Right ventricle myocardium inferior (tissue), 1 donor: ENCODE measurements at regions not wholly inside any gene's neighbourhood (a gene's known extent, or its start where the extent isn't known, plus 50 kb on each side); places are given as distances from the start of the nearest gene placed in this dataset.
"Not testable (repeated sequence)": the region's sequence is repeated elsewhere in the genome, so short reads cannot be mapped to it uniquely, and the experiment has no call there.

Source experiments
- ATAC-seq: fragments of 200-7000 bp; cut with Tn5 transposase; one replicate; pipeline ENCODE4 v1.9.1; 2020; ENCODE audit warnings: mild to moderate bottlenecking, moderate library complexity
- DNase-seq: peaks from one replicate; pipeline ENCODE4 v3.0.0; 2021; ENCODE audit errors: missing footprints
- intact Hi-C: fragments of 100-400 bp; cut with DNase I; formaldehyde crosslinking; loops from one replicate; pipeline ENCODE4 v1.11.0; 2022
- donor health status: DM: no; HTN: yes; CAD: no; lungs with severe emphysema.

DNA sequence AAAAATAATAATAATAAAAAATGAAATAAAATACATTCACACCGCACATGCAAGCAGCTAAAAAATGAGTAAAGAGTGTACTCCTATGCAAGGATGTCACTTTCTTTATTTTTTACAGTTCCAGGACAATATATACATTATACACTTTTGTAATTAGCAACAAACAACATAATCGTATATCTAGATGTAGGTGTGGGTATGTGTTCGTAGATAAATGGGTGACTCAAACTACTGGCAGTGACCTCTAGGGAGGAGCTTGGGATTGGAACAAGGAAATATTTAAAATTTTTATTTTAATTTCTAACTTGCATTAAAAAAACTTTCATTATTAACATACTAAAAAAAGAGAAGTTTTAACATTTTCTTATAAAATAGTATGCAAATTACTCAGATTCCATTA is 86.1 kb upstream of the MYLIP start:
- intact Hi-C loops, result no loop called here
- ATAC-seq, result no peak
- DNase-seq, result no peak

- DNase-seq (no peak), ATAC-seq (no peak)
- intact Hi-C loops, result no loop called here
These were observed 87.6 kb upstream of the MYLIP start for GRCh38 chr6:16041327-16041726.

- ATAC-seq, result no peak
- intact Hi-C loops, result no loop called here
- DNase-seq, result no peak
These were observed 88.3 kb upstream of the MYLIP start for GRCh38 chr6:16040628-16040974.

- ATAC-seq, intact Hi-C loops, DNase-seq: not testable (repeated sequence)
These were observed 88.8 kb upstream of the MYLIP start for GRCh38 chr6:16039892-16040627.

DNA sequence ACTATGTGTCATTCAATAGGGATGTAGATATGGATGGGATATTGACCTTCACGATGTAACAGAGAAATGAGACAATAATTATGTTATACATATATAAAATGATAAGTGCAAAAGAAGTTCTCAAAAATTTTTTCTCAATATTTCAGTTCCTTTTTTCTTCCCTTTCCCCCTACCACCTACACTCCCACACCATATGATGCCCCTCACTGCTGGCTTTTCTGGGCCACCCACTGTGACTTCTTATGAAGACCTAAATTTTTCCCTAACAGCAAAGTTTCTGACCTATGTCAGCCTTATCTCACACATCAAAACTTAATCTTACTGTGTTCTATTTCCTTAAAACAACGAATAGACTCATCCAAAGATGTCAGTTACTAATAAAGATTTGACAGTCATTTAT is 89.9 kb upstream of the MYLIP start:
- ATAC-seq (no peak), DNase-seq (no peak)
- intact Hi-C loops, result no loop called here

GRCh38 chr6:16035488-16036080 is 93.3 kb upstream of the MYLIP start:
- DNase-seq (no peak), ATAC-seq (no peak)
- intact Hi-C loops, result no loop called here

DNA sequence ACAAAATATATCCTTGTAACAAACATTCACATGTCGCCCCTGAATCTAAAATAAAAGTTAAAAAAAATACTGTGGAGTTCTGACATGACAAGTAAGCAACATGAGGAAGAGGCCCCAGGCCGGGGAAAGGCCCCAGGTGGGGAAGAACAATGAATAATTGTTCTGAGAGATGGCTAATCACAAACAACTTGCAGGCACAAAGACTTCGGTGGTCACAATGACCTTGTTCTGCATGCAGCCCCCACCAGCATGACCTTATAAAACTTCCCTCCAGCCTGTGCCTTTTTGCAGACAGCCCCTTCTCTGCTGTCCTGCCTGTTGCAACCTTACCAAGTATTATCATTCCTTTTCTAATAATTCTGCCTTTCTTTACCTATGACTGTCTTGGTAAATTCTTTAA is 95.7 kb upstream of the MYLIP start:
- ATAC-seq (no peak), DNase-seq (no peak)
- intact Hi-C loops, result no loop called here

- intact Hi-C loops, result no loop called here
- ATAC-seq (no peak), DNase-seq (no peak)
These were observed 97.5 kb upstream of the MYLIP start for GRCh38 chr6:16031278-16031981.

DNA sequence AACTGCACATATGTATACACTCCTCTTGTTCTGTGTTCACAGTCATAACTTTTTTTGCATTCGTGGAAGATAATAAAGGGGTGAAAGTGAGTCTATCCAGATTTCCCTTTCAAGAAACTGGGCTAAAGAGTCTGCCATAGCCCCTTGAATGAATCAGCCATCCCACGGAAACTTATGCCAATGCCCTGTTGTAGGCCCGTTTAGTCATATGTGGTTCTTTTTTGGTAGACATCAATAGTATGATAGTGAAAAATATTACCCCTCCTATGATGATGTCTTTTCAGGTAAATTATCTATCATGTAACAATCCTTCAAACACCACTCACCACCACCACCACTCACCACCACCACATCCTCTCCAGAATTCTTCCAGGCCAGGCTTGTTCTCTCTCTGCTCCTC is 99.9 kb upstream of the MYLIP start:
- ATAC-seq (no peak), DNase-seq (no peak)
- intact Hi-C loops, result no loop called here

DNA sequence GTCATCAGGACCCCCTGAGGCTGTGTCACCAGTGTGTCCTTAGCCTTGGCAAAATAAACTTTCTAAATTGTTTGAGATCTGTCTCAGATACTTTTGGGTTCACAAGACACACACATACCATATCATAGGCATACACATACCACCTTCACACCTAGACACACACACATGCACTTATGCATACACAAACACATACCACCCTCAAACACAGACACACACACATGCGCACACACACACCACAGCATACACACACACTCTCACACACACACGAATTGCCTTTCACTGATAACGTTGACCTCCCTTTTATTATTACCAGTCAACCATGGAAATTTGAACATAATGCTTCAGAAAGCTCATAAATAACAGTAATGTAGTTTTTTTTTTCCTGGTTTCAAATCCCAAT is 108.6 kb upstream of the MYLIP start:
- intact Hi-C loops, result no loop called here
- ATAC-seq (no peak), DNase-seq (no peak)

GRCh38 chr6:16019462-16019861 is 109.4 kb upstream of the MYLIP start:
- DNase-seq (no peak), ATAC-seq (no peak)
- intact Hi-C loops, result no loop called here

DNA sequence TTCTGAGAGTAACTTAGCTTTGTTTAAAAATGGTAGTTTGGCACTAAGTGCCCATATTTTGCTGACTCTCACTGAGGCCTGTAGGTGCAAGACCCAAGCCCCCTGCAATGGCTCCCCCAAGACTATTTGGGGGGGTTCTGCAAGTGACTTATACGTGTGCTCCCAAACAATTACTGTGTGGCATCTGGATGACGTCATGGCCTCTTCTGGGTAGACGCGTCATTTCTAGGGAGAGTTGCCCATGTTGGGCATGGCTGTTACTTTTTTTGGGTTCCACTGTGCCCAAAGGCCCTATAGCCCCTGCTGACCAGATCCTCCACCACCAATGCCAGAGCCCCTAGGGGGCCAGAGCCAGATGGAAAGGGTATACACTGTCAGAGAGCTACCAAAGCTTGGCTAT is 110.3 kb upstream of the MYLIP start:
- ATAC-seq (no peak), DNase-seq (no peak)
- intact Hi-C loops, result no loop called here

DNA sequence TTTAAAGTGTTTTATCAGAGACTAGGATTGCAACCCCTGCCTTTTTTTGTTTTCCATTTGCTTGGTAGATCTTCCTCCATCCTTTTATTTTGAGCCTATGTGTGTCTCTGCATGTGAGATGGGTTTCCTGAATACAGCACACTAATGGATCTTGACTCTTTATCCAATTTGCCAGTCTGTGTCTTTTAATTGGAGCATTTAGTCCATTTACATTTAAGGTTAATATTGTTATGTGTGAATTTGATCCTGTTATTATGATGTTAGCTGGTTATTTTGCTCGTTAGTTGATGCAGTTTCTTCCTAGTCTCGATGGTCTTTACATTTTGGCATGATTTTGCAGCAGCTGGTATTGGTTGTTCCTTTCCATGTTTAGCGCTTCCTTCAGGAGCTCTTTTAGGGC is 114.6 kb upstream of the MYLIP start:
- DNase-seq, intact Hi-C loops, ATAC-seq: not testable (repeated sequence)

DNA sequence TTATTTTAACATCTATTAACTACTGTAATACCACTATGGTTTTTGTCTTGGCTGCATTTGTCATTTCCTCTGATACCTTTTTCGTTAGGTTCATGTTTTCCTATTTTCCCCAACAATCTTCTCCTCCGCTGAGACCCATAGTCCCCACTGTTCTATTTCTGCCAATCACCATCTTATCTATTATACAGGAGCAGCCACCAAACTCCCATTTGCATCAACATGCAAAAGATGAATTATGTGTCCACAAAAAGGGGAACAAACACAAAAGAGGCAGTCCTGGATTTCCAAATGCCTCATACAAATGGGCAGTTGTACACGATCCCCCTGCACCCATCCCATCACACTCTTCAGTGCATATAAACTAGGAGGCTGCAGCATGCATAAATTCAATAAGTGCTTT is 121.7 kb upstream of the MYLIP start:
- intact Hi-C loops, result no loop called here
- ATAC-seq, result no peak
- no peak for DNase-seq

- DNase-seq (no peak), ATAC-seq (no peak)
- intact Hi-C loops, result no loop called here
These were observed 122.2 kb upstream of the MYLIP start for GRCh38 chr6:16006681-16007080.

GRCh38 chr6:16004934-16005679 is 123.8 kb upstream of the MYLIP start:
- ATAC-seq, result no peak
- intact Hi-C loops, result no loop called here
- no peak for DNase-seq

DNA sequence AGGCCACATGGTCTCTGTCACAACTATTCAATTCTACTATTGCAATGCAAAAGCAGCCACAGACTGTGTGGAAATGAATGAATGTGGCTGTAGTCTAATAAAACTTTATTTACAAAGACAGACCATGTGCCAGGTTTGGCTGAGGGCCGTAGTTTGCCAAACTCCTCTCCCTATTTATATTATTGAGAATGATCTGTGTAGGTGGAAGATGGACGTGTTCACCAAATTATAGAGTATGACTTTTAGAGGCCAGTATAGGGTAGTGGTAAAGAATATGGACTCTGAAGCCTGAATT is 125.7 kb upstream of the MYLIP start:
- intact Hi-C loops, result no loop called here
- ATAC-seq (no peak), DNase-seq (no peak)

DNA sequence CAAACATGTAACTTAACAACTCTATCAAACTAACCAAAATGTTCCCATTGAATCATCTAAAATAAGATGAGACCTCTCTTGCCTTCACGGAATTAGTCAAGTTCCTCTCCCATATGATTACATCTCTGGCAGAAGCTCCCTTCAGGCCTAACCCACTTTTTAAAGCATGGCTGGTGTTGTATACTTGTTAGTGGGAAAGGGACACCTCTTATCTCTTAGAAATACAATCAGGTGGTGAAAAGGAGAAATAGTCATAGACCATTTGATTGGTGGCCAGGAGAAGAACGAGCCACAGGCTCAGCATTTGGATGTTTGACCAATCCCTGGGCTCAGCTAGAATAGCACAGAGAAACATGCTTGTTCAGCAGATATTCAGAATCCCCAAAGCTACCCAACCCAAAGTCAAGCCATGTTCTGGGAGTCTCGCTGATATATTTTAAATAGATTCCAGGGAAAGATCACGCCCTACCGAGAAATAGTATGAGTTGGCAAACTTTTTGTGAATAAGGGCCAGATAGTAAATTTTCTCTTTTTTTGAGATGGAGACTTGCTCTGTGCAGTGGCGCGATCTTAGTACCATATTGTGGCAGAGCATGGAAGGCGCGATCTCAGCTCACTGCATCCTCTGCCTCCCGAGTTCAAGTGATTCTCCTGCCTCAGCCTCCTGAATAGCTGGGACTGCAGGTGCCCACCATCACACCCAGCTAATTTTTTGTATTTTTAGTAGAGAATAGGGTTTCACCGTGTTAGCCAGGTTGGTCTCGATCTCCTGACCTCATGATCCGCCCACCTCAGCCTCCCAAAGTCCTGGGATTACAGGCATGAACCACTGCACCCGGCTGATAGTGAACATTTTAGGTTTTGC is 126.3 kb upstream of the MYLIP start:
- ATAC-seq, result no peak
- intact Hi-C loops, result no loop called here
- DNase-seq, result no peak

DNA sequence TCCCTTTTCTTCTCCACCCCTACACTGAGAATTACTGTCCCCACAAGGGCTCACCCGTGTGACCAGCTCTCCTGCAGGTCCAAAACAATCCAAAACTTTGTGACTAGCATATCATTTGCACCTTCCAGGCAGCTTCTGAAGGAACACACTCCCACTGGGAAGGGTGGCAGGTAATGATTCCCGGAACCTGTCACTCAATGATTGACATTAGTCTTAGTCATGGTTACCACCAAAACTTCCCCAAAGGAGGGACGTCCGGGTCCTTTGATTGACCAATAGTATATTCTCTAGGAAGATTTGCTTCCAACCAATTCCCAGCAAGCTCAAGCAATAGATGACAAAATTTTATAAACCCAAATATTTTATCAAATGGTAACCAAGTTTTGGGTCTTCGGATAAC is 127.7 kb upstream of the MYLIP start:
- intact Hi-C loops, result no loop called here
- ATAC-seq (no peak), DNase-seq (no peak)
